ENCODE measurements at regions not wholly inside any gene's neighbourhood (a gene's known extent, or its start where the extent isn't known, plus 50 kb on each side); places are given as distances from the start of the nearest gene placed in this dataset.

- H3T11ph ChIP-seq (ENCODE audit: low read length), result no peak overlapping the region
- 0 out of 4 replicates have a peak, but pooled peaks cover 0 to 3% of the 10 kb centered on the region in 2 experiments for H3K4me1 Mint-ChIP-seq
- H2BK15ac ChIP-seq (ENCODE audit: low read depth, low read length), result no peak overlapping the region
- no peak overlapping the region for H4K91ac ChIP-seq (ENCODE audit: insufficient read length, low read depth, low read length)
- 0 out of 5 replicates have a peak, but pooled peaks cover 0 to 1% of the 10 kb centered on the region in 2 experiments for H3K9me3 Mint-ChIP-seq
- H3K79me1 ChIP-seq (ENCODE audit: insufficient read depth, low read depth, low read length, poor library complexity, severe bottlenecking), result no peaks in the 10 kb centered on the region
- no peaks in the 10 kb centered on the region for H3K9me3 ChIP-seq (ENCODE audit: control insufficient read depth, low read depth, low read length)
- H3K27ac Mint-ChIP-seq, result no peak overlapping the region
- no peaks in the 10 kb centered on the region for H3K36me3 Mint-ChIP-seq (ENCODE audit: insufficient read depth in 1 of 3, low read depth in 3 of 3)
- H4K5ac ChIP-seq (ENCODE audit: insufficient read length, low read depth, low read length), result no peak overlapping the region
- no peak overlapping the region for H3K23ac ChIP-seq (ENCODE audit: insufficient read length, low read depth, low read length)
- no peak overlapping the region for H3K9ac ChIP-seq (ENCODE audit: extremely low read depth, insufficient read length, low read length)
- no peak overlapping the region for H2BK12ac ChIP-seq (ENCODE audit: insufficient read length, low read depth, low read length)
- H3K4ac ChIP-seq (ENCODE audit: low read depth, low read length), result no peak overlapping the region
- H2AFZ ChIP-seq (ENCODE audit: low read length), result no peak overlapping the region
- 0 out of 2 replicates have a peak, but pooled peaks cover 3% of the 10 kb centered on the region for H3K27me3 Mint-ChIP-seq (ENCODE audit: low read depth)
- no peak for DNase-seq
- no peaks in the 10 kb centered on the region for H3K27me3 ChIP-seq (ENCODE audit: insufficient read depth, low read length)
- no peaks in the 10 kb centered on the region for H3K79me2 ChIP-seq (ENCODE audit: insufficient read depth, low read length)
- no peaks in the 10 kb centered on the region for H4K20me1 ChIP-seq (ENCODE audit: control insufficient read depth, insufficient read depth, insufficient read length)
- no peaks in the 10 kb centered on the region for H3K23me2 ChIP-seq (ENCODE audit: insufficient read length, low read depth, low read length, poor library complexity, severe bottlenecking)
- no peak overlapping the region for H2BK120ac ChIP-seq (ENCODE audit: low read depth, low read length, poor library complexity, severe bottlenecking)
- no peak overlapping the region for H3K56ac ChIP-seq (ENCODE audit: insufficient read length, low read depth, low read length)
- no peak overlapping the region for H4K8ac ChIP-seq (replicated peaks; ENCODE audit: insufficient read length, low read depth, low read length)
- TF ChIP-seq, protein P1, sequence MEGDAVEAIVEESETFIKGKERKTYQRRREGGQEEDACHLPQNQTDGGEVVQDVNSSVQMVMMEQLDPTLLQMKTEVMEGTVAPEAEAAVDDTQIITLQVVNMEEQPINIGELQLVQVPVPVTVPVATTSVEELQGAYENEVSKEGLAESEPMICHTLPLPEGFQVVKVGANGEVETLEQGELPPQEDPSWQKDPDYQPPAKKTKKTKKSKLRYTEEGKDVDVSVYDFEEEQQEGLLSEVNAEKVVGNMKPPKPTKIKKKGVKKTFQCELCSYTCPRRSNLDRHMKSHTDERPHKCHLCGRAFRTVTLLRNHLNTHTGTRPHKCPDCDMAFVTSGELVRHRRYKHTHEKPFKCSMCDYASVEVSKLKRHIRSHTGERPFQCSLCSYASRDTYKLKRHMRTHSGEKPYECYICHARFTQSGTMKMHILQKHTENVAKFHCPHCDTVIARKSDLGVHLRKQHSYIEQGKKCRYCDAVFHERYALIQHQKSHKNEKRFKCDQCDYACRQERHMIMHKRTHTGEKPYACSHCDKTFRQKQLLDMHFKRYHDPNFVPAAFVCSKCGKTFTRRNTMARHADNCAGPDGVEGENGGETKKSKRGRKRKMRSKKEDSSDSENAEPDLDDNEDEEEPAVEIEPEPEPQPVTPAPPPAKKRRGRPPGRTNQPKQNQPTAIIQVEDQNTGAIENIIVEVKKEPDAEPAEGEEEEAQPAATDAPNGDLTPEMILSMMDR (conservative IDR thresholded peaks at IDR 0.05), result no peak
- no peak overlapping the region for H2AK5ac ChIP-seq (ENCODE audit: insufficient read length, low read length)
- no peak overlapping the region for H3K4me2 ChIP-seq (ENCODE audit: insufficient read depth, insufficient read length, low read length)
- H3K4me3 Mint-ChIP-seq, result no peak overlapping the region
- no peak overlapping the region for H2BK5ac ChIP-seq (ENCODE audit: insufficient read length, low read length)
- H3K18ac ChIP-seq (ENCODE audit: insufficient read length, low read depth, low read length), result no peak overlapping the region
- no CpG with 5 or more reads among the region's 3 CpGs for WGBS (ENCODE audit: extremely low coverage, insufficient read length, low lambda C conversion rate)
- H2BK20ac ChIP-seq (ENCODE audit: low read depth, low read length, poor library complexity, severe bottlenecking), result no peak overlapping the region
- H3K14ac ChIP-seq (ENCODE audit: insufficient read depth, low read length), result no peak overlapping the region
- H3K27ac ChIP-seq (ENCODE audit: insufficient read length, low read depth, low read length), result no peak overlapping the region
- no peaks in the 10 kb centered on the region for H3K4me1 ChIP-seq (ENCODE audit: insufficient read depth, low read length)
These were observed 260.7 kb downstream of the POLR1F start for GRCh38 chr7:19448091-19448490.
